HEK293 (cell line): ENCODE measurements at regions not wholly inside any gene's neighbourhood (a gene's known extent, or its start where the extent isn't known, plus 50 kb on each side); places are given as distances from the start of the nearest gene placed in this dataset.

ENCODE experiments used
- CTCF ChIA-PET: fragments of 350-600 bp; formaldehyde crosslinking; extraction: SDS; loops from one replicate; lab custom pipeline; 2021; ENCODE audit warnings: antibody characterized with exemption; lab: Yijun Ruan, JAX
- POLR2A ChIA-PET: fragments of 300-600 bp; formaldehyde crosslinking; extraction: SDS; loops from one replicate; lab custom pipeline; 2020; ENCODE audit warnings: antibody characterized with exemption, inconsistent platforms; lab: Yijun Ruan, JAX
- H3K27ac ChIP-seq: fragments of 200-500 bp; sonication (Bioruptor generic); 2 replicates; pipeline ENCODE4 v1.5.1; 2014; ENCODE audit warnings: low read depth, low read length, control low read depth, inconsistent platforms; ENCODE audit errors: extremely low read depth
- H3K36me3 ChIP-seq, 2 experiments: fragments of 200-500 bp in 1 of 2; sonication (Bioruptor generic) in 1 of 2; 1 replicate in 1 of 2; 2 replicates in 1 of 2; pipeline ENCODE4 v1.5.1; 2014 to 2017; ENCODE audit warnings: inconsistent platforms in 2 of 2, low read length in 2 of 2; ENCODE audit not compliant: control insufficient read depth in 2 of 2, insufficient read depth in 1 of 2
- H3K4me1 ChIP-seq: fragments of 200-500 bp; sonication (Bioruptor generic); 2 replicates; pipeline ENCODE4 v1.5.1; 2014; ENCODE audit warnings: mild to moderate bottlenecking, low read length, inconsistent platforms; ENCODE audit not compliant: control insufficient read depth, insufficient read depth
- H3K4me3 ChIP-seq: 2 replicates; pipeline ENCODE4 v1.5.1; 2011; ENCODE audit warnings: low read depth, mild to moderate bottlenecking, control low read depth, low read length, moderate library complexity
- H3K9me3 ChIP-seq: fragments of 200-500 bp; sonication (Bioruptor generic); 2 replicates; pipeline ENCODE4 v1.5.1; 2014; ENCODE audit warnings: low read depth, low read length, inconsistent platforms; ENCODE audit not compliant: control insufficient read depth, insufficient read depth
- KLF7 ChIP-seq: fragments of 450-650 bp; formaldehyde crosslinking; IDR thresholded peaks from 2 replicates; pipeline ENCODE4 v1.5.1; 2016; ENCODE audit warnings: missing biosample characterization, missing genetic modification characterization, borderline replicate concordance
- OVOL3 ChIP-seq: fragments of 450-650 bp; formaldehyde crosslinking; IDR thresholded peaks from 2 replicates; pipeline ENCODE4 v1.5.1; 2016; ENCODE audit warnings: missing biosample characterization, missing genetic modification characterization
- SALL2 ChIP-seq: fragments of 450-650 bp; formaldehyde crosslinking; IDR thresholded peaks from 2 replicates; pipeline ENCODE4 v1.5.0; 2017; ENCODE audit warnings: missing biosample characterization, mild to moderate bottlenecking, missing genetic modification characterization, borderline replicate concordance
- SCRT1 ChIP-seq: fragments of 450-650 bp; formaldehyde crosslinking; IDR thresholded peaks from 2 replicates; pipeline ENCODE4 v1.5.1; 2016; ENCODE audit warnings: missing biosample characterization, missing genetic modification characterization, borderline replicate concordance
- SETDB1 ChIP-seq: IDR thresholded peaks from one replicate; pipeline ENCODE4 v1.6.1; 2017; ENCODE audit warnings: mild to moderate bottlenecking, low read length, moderate library complexity, mixed read lengths; ENCODE audit not compliant: insufficient read length
- TCF7L2 ChIP-seq: IDR thresholded peaks from 2 replicates; pipeline ENCODE4 v1.6.1; 2011; ENCODE audit warnings: low read depth, mild to moderate bottlenecking, inconsistent platforms, low read length, moderate library complexity, borderline replicate concordance
- ZBTB21 ChIP-seq: fragments of 450-650 bp; formaldehyde crosslinking; IDR thresholded peaks from 2 replicates; pipeline ENCODE4 v1.5.1; 2017; ENCODE audit warnings: missing biosample characterization, missing genetic modification characterization
- ZBTB8A ChIP-seq: fragments of 450-650 bp; formaldehyde crosslinking; IDR thresholded peaks from 2 replicates; pipeline ENCODE4 v1.5.1; 2016; ENCODE audit warnings: missing biosample characterization, missing genetic modification characterization
- ZNF112 ChIP-seq: fragments of 450-650 bp; formaldehyde crosslinking; IDR thresholded peaks from 2 replicates; pipeline ENCODE4 v1.5.0; 2017; ENCODE audit warnings: missing biosample characterization, missing genetic modification characterization
- ZNF121 ChIP-seq: fragments of 450-650 bp; formaldehyde crosslinking; IDR thresholded peaks from 2 replicates; pipeline ENCODE4 v1.5.1; 2016; ENCODE audit warnings: missing biosample characterization, missing genetic modification characterization
- ZNF157 ChIP-seq: fragments of 450-650 bp; formaldehyde crosslinking; IDR thresholded peaks from 2 replicates; pipeline ENCODE4 v1.5.1; 2016; ENCODE audit warnings: missing biosample characterization, missing genetic modification characterization
- ZNF184 ChIP-seq: fragments of 450-650 bp; IDR thresholded peaks from 2 replicates; pipeline ENCODE4 v1.5.1; 2018; ENCODE audit warnings: missing biosample characterization, mild to moderate bottlenecking, missing genetic modification characterization
- ZNF214 ChIP-seq: fragments of 450-650 bp; formaldehyde crosslinking; IDR thresholded peaks from 2 replicates; pipeline ENCODE4 v1.5.1; 2017; ENCODE audit warnings: missing biosample characterization, mild to moderate bottlenecking, missing genetic modification characterization, borderline replicate concordance
- ZNF423 ChIP-seq: fragments of 450-650 bp; formaldehyde crosslinking; IDR thresholded peaks from 2 replicates; pipeline ENCODE4 v1.5.1; 2016; ENCODE audit warnings: missing biosample characterization, missing genetic modification characterization
- ZNF530 ChIP-seq: fragments of 450-650 bp; formaldehyde crosslinking; IDR thresholded peaks from 2 replicates; pipeline ENCODE4 v1.5.1; 2016; ENCODE audit warnings: low read depth, missing biosample characterization, missing genetic modification characterization
- ZNF548 ChIP-seq: fragments of 450-650 bp; formaldehyde crosslinking; IDR thresholded peaks from 2 replicates; pipeline ENCODE4 v1.5.1; 2016; ENCODE audit warnings: missing biosample characterization, missing genetic modification characterization
- ZNF561 ChIP-seq: fragments of 450-650 bp; IDR thresholded peaks from 2 replicates; pipeline ENCODE4 v1.5.1; 2018; ENCODE audit warnings: missing biosample characterization, missing genetic modification characterization, borderline replicate concordance
- ZNF624 ChIP-seq: fragments of 450-650 bp; formaldehyde crosslinking; IDR thresholded peaks from 2 replicates; pipeline ENCODE4 v1.5.1; 2017; ENCODE audit warnings: missing biosample characterization, missing genetic modification characterization
- ZNF658 ChIP-seq: fragments of 450-650 bp; formaldehyde crosslinking; IDR thresholded peaks from 2 replicates; pipeline ENCODE4; 2016; ENCODE audit warnings: missing biosample characterization, missing genetic modification characterization
- ZNF777 ChIP-seq: fragments of 450-650 bp; formaldehyde crosslinking; IDR thresholded peaks from 2 replicates; pipeline ENCODE4 v1.5.1; 2017; ENCODE audit warnings: missing biosample characterization, missing genetic modification characterization, borderline replicate concordance
- ZSCAN16 ChIP-seq: fragments of 450-650 bp; formaldehyde crosslinking; IDR thresholded peaks from 2 replicates; pipeline ENCODE4 v1.5.1; 2016; ENCODE audit warnings: missing biosample characterization, missing genetic modification characterization
- ZSCAN23 ChIP-seq: fragments of 450-650 bp; formaldehyde crosslinking; IDR thresholded peaks from 2 replicates; pipeline ENCODE4 v1.5.1; 2016; ENCODE audit warnings: missing biosample characterization, missing genetic modification characterization
- TF ChIP-seq, protein P1 (sequence below): sonication (generic); formaldehyde crosslinking; IDR thresholded peaks from 2 replicates; pipeline ENCODE4 v1.8.1; 2022; ENCODE audit warnings: mild to moderate bottlenecking, moderate library complexity, missing genetic modification reagents
- TF ChIP-seq, protein P2 (sequence below): fragments of 450-650 bp; formaldehyde crosslinking; IDR thresholded peaks from 2 replicates; pipeline ENCODE4 v1.5.1; 2016; ENCODE audit warnings: missing biosample characterization, missing genetic modification characterization
- TF ChIP-seq, protein P3 (sequence below): fragments of 450-650 bp; formaldehyde crosslinking; IDR thresholded peaks from 2 replicates; pipeline ENCODE4 v1.5.1; 2016; ENCODE audit warnings: missing biosample characterization, missing genetic modification characterization
- TF ChIP-seq, protein P4 (sequence below): fragments of 450-650 bp; formaldehyde crosslinking; IDR thresholded peaks from 2 replicates; pipeline ENCODE4 v1.5.1; 2016; ENCODE audit warnings: missing biosample characterization, missing genetic modification characterization

DNA sequence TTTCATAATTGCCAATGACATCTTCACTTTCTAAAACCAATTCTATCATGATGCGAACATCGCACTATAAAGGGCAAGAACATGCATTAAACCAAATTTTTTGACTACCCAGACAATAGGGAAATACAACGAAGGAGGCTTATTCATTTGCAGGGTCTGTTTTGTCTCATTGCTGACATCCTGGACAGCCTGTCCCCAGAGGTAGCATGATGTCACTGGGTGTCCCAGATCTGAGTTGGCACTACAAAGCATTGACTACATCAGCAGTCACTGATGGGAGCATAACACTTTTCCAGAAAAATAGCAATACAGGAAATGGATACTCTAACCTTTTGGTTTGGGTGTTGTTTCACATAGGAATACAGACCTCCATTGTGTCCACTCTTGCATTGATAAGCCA is 180.3 kb downstream of the TMEM182 start (continued):
- TF ChIP-seq, protein P1, sequence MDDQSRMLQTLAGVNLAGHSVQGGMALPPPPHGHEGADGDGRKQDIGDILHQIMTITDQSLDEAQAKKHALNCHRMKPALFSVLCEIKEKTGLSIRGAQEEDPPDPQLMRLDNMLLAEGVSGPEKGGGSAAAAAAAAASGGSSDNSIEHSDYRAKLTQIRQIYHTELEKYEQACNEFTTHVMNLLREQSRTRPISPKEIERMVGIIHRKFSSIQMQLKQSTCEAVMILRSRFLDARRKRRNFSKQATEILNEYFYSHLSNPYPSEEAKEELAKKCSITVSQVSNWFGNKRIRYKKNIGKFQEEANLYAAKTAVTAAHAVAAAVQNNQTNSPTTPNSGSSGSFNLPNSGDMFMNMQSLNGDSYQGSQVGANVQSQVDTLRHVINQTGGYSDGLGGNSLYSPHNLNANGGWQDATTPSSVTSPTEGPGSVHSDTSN (CRISPR knock-in tag) = no peak
- no peak for TF ChIP-seq ZNF658 (tag by site-specific recombination)

DNA sequence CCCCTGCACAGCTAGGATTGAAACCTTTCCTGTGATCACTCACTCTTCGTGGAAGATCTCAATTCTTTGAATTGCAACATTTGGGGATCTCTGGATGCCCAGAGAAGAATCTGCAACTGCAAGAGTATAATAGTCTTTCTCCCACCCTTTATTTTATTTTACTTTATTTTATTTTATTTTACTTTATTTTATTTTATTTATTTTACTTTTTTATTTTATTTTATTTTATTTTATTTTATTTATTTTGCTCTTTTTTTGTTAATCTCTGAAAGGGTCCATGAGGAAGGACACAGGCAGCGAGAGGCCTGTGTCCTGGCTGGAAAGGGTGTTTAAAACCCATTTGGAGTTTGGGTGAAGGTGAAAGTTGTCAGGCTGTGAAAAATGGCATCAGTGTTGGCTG is 181.4 kb downstream of the TMEM182 start:
- Histone ChIP-seq H3K4me3 (no peak overlapping the region), H3K36me3 (no peaks in the 10 kb centered on the region), H3K9me3 (no peaks in the 10 kb centered on the region), H3K27ac (no peak overlapping the region), H3K4me1 (no peaks in the 10 kb centered on the region)
- POLR2A ChIA-PET = no interaction called here
- TF ChIP-seq TCF7L2 = no peak
- TF ChIP-seq ZNF561 (tag by site-specific recombination) = no peak
- TF ChIP-seq ZNF777 (tag by site-specific recombination) = no peak
- TF ChIP-seq ZNF157 (tag by site-specific recombination) = no peak
- no peak for TF ChIP-seq SCRT1
- no peak for TF ChIP-seq ZSCAN23 (tag by site-specific recombination)
- no peak for TF ChIP-seq ZNF530 (tag by site-specific recombination)
- no peak for TF ChIP-seq ZSCAN16 (tag by site-specific recombination)
- TF ChIP-seq, protein P2, sequence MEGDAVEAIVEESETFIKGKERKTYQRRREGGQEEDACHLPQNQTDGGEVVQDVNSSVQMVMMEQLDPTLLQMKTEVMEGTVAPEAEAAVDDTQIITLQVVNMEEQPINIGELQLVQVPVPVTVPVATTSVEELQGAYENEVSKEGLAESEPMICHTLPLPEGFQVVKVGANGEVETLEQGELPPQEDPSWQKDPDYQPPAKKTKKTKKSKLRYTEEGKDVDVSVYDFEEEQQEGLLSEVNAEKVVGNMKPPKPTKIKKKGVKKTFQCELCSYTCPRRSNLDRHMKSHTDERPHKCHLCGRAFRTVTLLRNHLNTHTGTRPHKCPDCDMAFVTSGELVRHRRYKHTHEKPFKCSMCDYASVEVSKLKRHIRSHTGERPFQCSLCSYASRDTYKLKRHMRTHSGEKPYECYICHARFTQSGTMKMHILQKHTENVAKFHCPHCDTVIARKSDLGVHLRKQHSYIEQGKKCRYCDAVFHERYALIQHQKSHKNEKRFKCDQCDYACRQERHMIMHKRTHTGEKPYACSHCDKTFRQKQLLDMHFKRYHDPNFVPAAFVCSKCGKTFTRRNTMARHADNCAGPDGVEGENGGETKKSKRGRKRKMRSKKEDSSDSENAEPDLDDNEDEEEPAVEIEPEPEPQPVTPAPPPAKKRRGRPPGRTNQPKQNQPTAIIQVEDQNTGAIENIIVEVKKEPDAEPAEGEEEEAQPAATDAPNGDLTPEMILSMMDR (tag by site-specific recombination) = no peak
- no peak for TF ChIP-seq ZNF112
- CTCF ChIA-PET = no interaction called here

DNA sequence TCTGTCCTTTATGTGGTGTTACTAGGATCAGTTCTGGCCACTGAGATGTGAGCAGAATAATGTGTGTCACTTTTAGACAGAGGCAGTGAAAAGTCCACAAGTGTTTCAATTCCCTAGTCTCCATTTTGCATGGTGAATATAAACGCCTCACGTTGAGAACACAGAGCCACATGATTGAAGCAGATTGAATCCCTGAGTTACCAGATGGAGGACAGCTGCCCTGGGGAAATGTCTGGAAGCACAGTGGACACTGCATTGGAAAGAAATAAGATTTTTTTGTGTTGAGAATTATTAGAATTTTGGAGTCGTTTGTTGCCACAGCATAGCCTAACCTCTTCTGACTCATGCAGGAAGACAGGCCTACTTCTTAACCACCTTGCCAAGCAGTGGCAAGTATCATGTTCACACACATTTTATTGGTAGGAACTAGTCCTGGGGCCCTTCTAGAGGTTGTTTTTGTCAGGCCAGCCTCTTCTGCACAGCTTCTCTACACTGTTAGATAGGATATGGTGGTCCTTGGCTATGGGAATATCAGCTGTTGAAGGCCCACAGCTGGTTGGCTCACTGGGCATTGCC is 188.6 kb downstream of the TMEM182 start:
- no peaks in the 10 kb centered on the region for H3K4me1 ChIP-seq
- no peaks in the 10 kb centered on the region for H3K36me3 ChIP-seq
- H3K4me3 ChIP-seq = no peak overlapping the region
- POLR2A ChIA-PET = no interaction called here
- no peaks in the 10 kb centered on the region for H3K9me3 ChIP-seq
- TF ChIP-seq SETDB1 (no peak), KLF7 (no peak), ZNF624 (tag by site-specific recombination) (no peak), ZNF214 (tag by site-specific recombination) (no peak), ZBTB21 (tag by site-specific recombination) (no peak), ZBTB8A (no peak), ZNF184 (tag by site-specific recombination) (no peak), OVOL3 (no peak), SALL2 (tag by site-specific recombination) (no peak), ZNF121 (tag by site-specific recombination) (no peak), ZNF423 (no peak), ZNF548 (tag by site-specific recombination) (no peak)
- TF ChIP-seq, protein P3, sequence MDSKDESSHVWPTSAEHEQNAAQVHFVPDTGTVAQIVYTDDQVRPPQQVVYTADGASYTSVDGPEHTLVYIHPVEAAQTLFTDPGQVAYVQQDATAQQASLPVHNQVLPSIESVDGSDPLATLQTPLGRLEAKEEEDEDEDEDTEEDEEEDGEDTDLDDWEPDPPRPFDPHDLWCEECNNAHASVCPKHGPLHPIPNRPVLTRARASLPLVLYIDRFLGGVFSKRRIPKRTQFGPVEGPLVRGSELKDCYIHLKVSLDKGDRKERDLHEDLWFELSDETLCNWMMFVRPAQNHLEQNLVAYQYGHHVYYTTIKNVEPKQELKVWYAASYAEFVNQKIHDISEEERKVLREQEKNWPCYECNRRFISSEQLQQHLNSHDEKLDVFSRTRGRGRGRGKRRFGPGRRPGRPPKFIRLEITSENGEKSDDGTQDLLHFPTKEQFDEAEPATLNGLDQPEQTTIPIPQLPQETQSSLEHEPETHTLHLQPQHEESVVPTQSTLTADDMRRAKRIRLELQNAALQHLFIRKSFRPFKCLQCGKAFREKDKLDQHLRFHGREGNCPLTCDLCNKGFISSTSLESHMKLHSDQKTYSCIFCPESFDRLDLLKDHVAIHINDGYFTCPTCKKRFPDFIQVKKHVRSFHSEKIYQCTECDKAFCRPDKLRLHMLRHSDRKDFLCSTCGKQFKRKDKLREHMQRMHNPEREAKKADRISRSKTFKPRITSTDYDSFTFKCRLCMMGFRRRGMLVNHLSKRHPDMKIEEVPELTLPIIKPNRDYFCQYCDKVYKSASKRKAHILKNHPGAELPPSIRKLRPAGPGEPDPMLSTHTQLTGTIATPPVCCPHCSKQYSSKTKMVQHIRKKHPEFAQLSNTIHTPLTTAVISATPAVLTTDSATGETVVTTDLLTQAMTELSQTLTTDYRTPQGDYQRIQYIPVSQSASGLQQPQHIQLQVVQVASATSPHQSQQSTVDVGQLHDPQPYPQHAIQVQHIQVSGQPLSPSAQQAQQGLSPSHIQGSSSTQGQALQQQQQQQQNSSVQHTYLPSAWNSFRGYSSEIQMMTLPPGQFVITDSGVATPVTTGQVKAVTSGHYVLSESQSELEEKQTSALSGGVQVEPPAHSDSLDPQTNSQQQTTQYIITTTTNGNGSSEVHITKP = no peak
- TF ChIP-seq, protein P4, sequence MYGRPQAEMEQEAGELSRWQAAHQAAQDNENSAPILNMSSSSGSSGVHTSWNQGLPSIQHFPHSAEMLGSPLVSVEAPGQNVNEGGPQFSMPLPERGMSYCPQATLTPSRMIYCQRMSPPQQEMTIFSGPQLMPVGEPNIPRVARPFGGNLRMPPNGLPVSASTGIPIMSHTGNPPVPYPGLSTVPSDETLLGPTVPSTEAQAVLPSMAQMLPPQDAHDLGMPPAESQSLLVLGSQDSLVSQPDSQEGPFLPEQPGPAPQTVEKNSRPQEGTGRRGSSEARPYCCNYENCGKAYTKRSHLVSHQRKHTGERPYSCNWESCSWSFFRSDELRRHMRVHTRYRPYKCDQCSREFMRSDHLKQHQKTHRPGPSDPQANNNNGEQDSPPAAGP = no peak
- CTCF ChIA-PET = no interaction called here
- no peak overlapping the region for H3K27ac ChIP-seq
